ENCODE measurements at regions not wholly inside any gene's neighbourhood (a gene's known extent, or its start where the extent isn't known, plus 50 kb on each side); places are given as distances from the start of the nearest gene placed in this dataset.

DNA sequence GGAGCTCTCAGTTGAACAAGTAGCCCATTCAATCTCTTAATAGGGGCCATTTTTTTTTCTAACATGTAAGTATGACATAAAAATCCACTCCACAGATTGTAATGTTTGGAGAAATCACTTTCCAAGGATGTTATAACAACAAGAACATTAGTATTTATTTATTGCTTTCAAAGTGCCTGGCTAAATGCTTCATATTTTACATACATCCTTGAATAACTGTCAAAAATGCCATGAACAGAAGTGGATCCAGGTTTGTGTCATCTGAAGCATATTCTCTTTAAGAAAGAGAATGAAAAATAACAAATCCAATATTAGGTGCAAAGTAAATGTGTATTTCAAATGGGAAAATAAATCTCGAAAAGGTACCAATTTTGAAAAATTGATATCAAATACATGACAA is 344.0 kb upstream of the FAT3 start:
- TF ChIP-seq CTCF (IDR thresholded peaks at IDR 0.05 in 4 of 5, conservative IDR thresholded peaks at IDR 0.05 in 1 of 5): no peak
- no peak for TF ChIP-seq POLR2A (IDR thresholded peaks at IDR 0.05)
